ENCODE measurements at regions not wholly inside any gene's neighbourhood (a gene's known extent, or its start where the extent isn't known, plus 50 kb on each side); places are given as distances from the start of the nearest gene placed in this dataset.
"Not testable (repeated sequence)": the region's sequence is repeated elsewhere in the genome, so short reads cannot be mapped to it uniquely, and the experiment has no call there.

DNA sequence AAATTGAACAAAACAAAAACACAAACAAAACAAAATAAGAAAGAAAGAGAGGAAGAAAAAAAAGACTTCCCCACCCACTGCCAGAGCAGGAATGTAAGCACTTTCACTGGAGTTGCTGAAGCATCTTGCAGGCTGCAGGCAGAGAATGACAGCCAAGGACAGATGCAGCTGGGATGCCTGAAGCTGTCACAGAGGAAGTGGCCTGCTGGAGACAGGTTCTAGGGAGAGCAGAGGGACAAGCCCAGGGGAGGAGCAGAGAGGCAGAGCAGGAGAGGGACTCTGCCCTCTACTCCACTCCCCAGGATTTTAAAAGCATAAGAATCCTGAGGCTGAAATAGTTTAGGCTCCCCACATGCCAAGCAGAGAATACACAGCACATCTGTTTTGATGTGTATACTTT is 326.2 kb downstream of the TUSC7 start:
- peaks cover 6% of the 10 kb centered on the region for H3K9me3 ChIP-seq (ENCODE audit: low read depth, low read length)
- H3K4me1 ChIP-seq (ENCODE audit: insufficient read depth, low read length), result peaks cover 18% of the 10 kb centered on the region
- H3K27me3 ChIP-seq (ENCODE audit: insufficient read depth, low read length), result no peaks in the 10 kb centered on the region
- no peak overlapping the region for H3K4me3 ChIP-seq (ENCODE audit: low read length)

DNA sequence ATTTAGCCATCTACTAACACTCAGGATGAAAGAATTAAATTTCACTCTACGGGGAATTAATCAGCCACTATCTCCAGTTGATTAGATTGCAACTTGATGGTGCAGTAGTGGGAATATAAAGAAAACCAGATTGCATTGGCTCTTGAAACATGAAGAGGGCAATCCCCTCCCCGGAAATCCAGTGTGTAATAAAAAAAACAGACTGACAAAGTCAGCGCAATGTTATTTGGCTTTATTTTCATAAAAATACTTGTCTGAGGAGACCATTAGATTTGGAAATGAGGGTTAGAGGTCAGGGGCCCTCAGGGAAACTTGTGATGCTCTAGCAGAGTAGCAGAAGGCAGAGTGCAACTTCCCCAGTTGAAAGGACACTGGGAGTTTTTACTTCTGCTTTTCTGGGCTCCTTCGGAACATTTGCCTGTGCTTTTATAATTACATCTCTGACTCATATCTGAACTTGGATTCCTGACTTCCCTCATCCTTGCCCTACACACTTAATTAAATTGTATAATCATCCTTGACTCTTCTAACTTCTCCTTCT is 326.8 kb downstream of the TUSC7 start:
- Histone ChIP-seq H3K27me3 (ENCODE audit: insufficient read depth, low read length) (no peaks in the 10 kb centered on the region), H3K4me1 (ENCODE audit: insufficient read depth, low read length) (peaks cover 18% of the 10 kb centered on the region), H3K9me3 (ENCODE audit: low read depth, low read length) (peaks cover 6% of the 10 kb centered on the region), H3K4me3 (ENCODE audit: low read length) (no peak overlapping the region)

DNA sequence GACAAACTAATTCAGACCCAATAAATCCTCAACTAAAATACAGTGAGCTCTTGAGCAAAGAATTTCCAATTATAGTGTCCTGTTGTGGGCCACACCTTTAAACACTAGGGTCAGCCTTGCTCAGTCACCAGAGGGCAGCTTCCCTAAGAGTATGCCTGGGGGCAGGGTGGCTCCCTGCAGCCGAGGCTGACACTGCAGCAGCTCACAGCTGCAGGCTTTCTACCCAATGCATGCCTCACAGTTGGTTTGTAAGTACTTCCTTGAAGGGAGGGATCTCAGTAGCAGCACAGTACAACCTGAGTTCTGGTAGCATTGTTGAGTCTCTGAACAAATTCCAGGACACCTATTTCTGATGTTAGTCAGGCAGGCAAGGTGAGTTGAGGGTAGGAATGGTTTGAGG is 335.6 kb downstream of the TUSC7 start:
- Histone ChIP-seq H3K4me3 (ENCODE audit: low read length) (no peak overlapping the region), H3K27me3 (ENCODE audit: insufficient read depth, low read length) (no peaks in the 10 kb centered on the region), H3K4me1 (ENCODE audit: insufficient read depth, low read length) (no peaks in the 10 kb centered on the region), H3K9me3 (ENCODE audit: low read depth, low read length) (no peaks in the 10 kb centered on the region)

DNA sequence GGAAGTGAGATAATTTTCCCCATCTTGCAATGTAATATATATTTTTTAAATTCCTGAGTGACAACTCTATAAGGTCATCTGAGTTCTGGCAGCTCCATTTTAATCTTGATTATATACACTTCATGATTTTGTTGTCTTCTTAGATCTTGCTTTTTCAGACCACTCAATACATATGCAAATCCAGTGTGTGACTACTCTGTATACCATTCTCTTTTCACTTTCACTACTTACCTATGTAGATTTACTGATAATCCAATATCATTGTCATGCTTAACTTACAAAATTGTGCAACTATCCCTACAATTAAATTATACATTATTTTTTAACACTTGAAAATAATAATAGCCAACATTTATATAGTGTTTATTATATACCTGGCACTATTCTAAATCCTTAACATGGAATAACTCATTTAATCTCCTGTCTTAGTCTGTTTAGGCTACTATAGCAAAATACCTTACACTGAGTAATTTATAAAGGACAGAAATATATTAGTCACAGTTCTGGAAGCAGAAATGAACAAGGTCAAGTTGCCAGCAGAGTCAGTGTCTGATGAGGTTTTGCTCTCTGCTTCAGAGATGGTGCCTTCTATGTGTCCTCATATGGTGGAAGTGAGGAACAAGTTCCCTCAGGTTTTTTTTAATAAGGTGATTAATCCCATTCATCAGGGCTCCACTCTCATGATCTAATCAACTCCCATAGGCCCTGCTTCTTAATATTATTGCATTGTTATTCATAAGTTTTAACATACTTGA is 338.5 kb downstream of the TUSC7 start:
- Histone ChIP-seq H3K4me3 (ENCODE audit: low read length) (no peak overlapping the region), H3K4me1 (ENCODE audit: insufficient read depth, low read length) (no peaks in the 10 kb centered on the region), H3K27me3 (ENCODE audit: insufficient read depth, low read length) (no peaks in the 10 kb centered on the region), H3K9me3 (ENCODE audit: low read depth, low read length) (no peaks in the 10 kb centered on the region)

DNA sequence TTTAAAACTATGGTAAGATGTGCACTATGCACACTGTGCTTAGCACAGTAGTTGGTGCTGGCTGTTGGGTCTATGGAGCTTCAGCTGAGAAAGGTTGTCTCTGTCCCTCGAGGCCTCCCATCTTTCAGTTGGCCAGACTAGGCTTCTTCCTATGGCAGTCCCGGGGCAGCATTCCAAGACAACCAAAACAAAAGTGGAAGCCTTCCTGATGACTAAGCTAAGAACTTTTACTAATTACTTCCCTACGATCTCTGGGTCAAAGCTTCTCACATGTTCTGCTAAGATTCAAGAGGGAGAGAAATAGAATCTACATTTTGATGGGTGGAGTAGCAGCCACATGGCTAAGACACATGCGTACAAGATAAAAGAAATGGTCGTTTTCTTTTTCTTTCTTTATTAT is 342.8 kb downstream of the TUSC7 start:
- Histone ChIP-seq H3K9me3 (ENCODE audit: low read depth, low read length) (no peaks in the 10 kb centered on the region), H3K4me3 (ENCODE audit: low read length) (no peak overlapping the region), H3K4me1 (ENCODE audit: insufficient read depth, low read length) (peaks cover 25% of the 10 kb centered on the region), H3K27me3 (ENCODE audit: insufficient read depth, low read length) (no peaks in the 10 kb centered on the region)

DNA sequence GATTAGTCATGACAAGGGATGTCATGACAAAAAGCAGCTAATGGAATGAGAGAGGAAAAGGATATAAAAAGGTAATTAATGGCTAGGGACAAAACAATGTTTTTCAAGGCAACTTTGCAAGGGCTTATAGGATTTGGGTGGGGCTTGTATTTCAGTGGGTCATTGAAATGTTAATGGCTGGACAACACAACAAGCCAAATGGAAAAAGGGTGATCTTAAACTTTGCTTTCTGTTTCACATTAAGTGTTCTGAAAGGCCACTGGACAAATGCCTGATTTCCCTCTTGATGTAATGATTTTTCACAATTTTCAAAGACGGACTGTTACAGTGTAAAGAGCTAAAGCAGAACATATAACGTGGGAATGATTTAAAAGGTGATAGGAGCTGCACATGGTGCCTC is 345.0 kb downstream of the TUSC7 start:
- H3K9me3 ChIP-seq (ENCODE audit: low read depth, low read length), result no peaks in the 10 kb centered on the region
- peaks cover 31% of the 10 kb centered on the region for H3K4me1 ChIP-seq (ENCODE audit: insufficient read depth, low read length)
- no peaks in the 10 kb centered on the region for H3K27me3 ChIP-seq (ENCODE audit: insufficient read depth, low read length)
- H3K4me3 ChIP-seq (ENCODE audit: low read length), result no peak overlapping the region

DNA sequence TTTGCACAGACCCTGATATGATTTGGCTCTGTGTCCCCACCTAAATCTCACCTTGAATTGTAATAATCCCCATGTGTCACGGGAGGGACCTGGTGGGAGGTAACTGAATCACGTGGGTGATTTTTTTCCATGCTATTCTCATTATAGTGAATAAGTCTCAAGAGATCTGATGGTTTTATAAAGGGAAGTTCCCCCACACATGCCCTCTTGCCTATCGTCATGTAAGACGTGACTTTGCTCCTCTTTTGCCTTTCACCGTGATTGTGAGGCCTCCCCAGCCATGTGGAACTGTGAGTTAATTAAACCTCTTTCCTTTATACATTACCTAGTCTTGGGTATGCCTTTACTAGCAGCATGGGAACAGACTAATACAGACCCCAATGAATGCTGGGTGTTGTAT is 347.4 kb downstream of the TUSC7 start:
- H3K4me3 ChIP-seq (ENCODE audit: low read length); H3K9me3 ChIP-seq (ENCODE audit: low read depth, low read length); H3K27me3 ChIP-seq (ENCODE audit: insufficient read depth, low read length): not testable (repeated sequence)
- peaks cover 31% of the 10 kb centered on the region for H3K4me1 ChIP-seq (ENCODE audit: insufficient read depth, low read length)

DNA sequence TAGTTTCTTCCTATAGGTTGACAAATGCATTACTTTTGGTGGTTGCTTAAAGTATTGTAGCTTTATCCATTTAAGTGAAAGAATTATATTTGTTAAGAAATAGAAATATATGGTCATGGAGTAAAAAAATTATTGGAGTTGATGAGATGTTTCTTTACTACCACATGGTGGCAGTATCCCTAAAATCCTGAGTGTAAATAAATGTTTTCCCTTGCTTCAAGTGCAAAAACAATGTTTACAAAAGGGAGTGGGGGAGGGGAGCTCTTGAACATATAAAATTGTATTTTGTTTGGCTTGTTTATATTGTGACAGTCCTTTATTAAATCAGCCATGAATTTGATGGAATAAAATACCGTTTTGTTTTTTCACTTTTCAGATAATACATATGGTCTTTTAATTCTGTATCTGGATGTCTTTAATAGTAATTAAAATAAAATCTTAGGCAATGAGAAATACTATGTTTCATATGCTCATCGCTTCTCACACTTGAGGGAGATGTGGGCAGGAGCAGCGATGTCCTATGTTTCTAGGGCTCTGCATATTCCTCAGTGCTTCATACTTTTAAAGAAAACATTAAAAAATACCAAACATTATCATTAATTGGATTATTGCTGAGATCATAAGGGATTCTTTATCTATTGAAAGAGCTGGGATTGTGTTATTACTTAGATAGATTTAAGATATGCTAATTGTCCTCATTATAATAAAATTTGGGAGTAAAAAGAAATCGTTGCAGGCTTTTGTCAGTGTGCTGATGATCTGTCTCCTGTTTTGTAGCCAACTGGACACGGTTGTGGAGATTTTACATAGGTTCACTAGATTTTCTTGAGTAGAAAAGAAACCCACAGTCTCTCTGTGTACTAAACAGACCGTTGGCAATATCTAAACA is 349.7 kb downstream of the TUSC7 start:
- Histone ChIP-seq H3K4me1 (ENCODE audit: insufficient read depth, low read length) (peaks cover 42% of the 10 kb centered on the region), H3K4me3 (ENCODE audit: low read length) (no peak overlapping the region), H3K9me3 (ENCODE audit: low read depth, low read length) (no peaks in the 10 kb centered on the region), H3K27me3 (ENCODE audit: insufficient read depth, low read length) (no peaks in the 10 kb centered on the region)

DNA sequence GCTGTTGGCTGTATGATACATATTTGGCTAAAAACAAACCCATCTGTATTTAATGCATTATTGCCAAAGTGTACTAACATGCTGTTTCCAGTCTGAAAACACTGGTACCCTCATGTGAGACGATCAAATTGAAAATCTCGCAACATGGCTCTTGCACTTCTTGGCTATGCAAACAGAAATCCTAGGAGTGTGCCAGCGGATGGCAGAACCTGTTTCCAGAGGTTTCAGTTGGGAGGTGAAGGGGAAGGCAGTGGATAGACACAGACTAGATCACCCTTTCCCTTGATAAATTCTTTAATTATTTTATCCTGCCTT is 350.3 kb downstream of the TUSC7 start:
- H3K4me3 ChIP-seq (ENCODE audit: low read length), result no peak overlapping the region
- no peaks in the 10 kb centered on the region for H3K9me3 ChIP-seq (ENCODE audit: low read depth, low read length)
- H3K27me3 ChIP-seq (ENCODE audit: insufficient read depth, low read length), result no peaks in the 10 kb centered on the region
- peaks cover 38% of the 10 kb centered on the region for H3K4me1 ChIP-seq (ENCODE audit: insufficient read depth, low read length)

DNA sequence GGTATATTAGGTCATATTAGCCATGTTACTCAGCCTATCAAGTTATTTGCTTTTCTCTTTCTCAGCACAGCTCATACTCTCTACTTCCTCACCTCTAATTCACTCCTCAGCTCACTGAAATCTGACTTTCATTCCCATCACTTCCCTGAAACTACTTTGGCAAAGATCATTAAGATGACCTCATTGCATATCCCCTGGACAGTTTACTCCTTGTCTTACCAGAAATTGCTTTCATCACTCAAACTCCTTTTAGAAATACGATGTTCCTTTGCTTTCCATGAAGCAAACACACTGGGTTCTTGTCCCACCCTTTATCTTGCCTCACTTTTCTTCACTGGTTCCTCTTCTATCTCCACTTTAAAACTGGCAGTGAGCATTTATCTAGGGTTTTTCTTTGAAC is 354.4 kb downstream of the TUSC7 start:
- Histone ChIP-seq H3K4me1 (ENCODE audit: insufficient read depth, low read length) (peaks cover 12% of the 10 kb centered on the region), H3K4me3 (ENCODE audit: low read length) (no peak overlapping the region), H3K9me3 (ENCODE audit: low read depth, low read length) (no peaks in the 10 kb centered on the region), H3K27me3 (ENCODE audit: insufficient read depth, low read length) (no peaks in the 10 kb centered on the region)

DNA sequence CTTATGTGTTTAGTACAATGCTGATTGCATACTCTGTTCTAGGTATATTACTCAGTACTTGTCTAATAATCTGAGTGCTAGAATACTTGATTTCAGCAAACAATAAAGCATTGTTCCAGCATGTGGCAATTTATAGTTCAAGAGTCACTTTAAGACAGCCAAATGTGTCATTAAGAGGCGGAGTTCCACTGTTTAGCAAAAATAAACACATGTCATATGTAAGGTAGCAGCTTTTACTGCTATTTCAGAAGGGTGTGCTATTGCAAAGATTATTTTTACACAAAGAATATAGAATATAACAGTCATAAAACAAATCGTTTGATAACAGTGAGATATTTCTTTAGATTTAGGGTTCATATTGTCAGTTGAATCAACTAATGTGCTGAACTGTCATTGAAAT is 358.7 kb downstream of the TUSC7 start:
- H3K9me3 ChIP-seq (ENCODE audit: low read depth, low read length), result no peaks in the 10 kb centered on the region
- peaks cover 11% of the 10 kb centered on the region for H3K4me1 ChIP-seq (ENCODE audit: insufficient read depth, low read length)
- no peaks in the 10 kb centered on the region for H3K27me3 ChIP-seq (ENCODE audit: insufficient read depth, low read length)
- no peak overlapping the region for H3K4me3 ChIP-seq (ENCODE audit: low read length)

DNA sequence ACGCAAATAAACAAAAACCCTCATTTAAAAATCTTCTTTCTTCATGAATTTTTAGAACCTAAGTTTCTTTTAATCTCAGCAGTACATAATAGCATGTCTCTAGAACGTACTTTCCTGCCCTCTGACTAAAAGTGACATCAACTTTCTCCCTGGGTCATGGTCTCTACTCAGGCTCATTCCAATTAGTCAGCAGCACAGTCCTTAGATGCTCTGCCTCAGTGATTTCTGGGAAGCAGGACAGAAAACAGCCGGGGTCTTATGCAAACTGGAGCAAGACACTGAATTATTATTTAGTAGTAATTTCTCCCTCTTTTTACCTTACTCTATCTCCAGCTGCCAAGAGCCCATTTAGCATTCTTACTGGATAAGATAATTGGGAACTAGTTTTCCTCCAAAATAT is 365.2 kb downstream of the TUSC7 start:
- Histone ChIP-seq H3K9me3 (ENCODE audit: low read depth, low read length) (no peaks in the 10 kb centered on the region), H3K4me3 (ENCODE audit: low read length) (no peak overlapping the region), H3K4me1 (ENCODE audit: insufficient read depth, low read length) (no peaks in the 10 kb centered on the region), H3K27me3 (ENCODE audit: insufficient read depth, low read length) (no peaks in the 10 kb centered on the region)

DNA sequence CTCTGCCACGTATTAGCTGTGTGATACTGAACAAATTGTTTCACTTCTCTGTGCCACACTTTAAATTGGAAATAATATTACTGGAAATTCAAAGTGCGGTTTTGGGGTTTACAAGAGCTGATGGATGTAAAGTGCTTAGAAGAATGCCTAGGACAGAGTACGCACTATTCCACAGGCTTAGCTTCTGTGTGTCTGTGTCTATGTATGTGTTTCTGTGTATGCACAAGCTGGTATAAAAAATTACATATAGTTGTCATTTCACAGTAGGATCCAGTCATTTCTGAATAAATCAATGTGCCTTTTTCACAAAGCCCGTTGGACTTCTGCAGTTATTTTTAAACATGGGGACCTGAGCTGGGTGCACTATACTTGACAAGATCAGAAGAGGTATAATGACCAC is 370.4 kb downstream of the TUSC7 start:
- no peak overlapping the region for H3K4me3 ChIP-seq (ENCODE audit: low read length)
- H3K27me3 ChIP-seq (ENCODE audit: insufficient read depth, low read length), result no peaks in the 10 kb centered on the region
- H3K4me1 ChIP-seq (ENCODE audit: insufficient read depth, low read length), result no peaks in the 10 kb centered on the region
- no peaks in the 10 kb centered on the region for H3K9me3 ChIP-seq (ENCODE audit: low read depth, low read length)

DNA sequence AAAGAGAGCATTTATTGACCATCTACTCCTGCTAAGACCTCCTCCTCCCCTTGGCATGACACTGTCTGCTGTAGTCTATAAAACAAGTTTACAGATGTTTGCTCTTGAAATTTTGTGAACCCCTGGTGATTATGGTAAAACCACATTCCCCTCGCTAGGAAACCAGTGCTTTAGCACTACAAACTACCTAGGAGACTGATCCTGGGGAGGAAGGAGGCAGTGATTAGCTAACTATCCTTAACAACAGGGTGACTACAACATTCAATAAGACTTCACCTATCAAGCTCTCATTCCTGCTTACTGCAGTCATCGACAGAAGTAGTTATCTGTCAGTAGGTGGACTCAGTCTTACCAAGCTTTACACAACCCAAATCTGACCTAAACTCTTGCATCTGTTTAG is 371.3 kb downstream of the TUSC7 start:
- Histone ChIP-seq H3K27me3 (ENCODE audit: insufficient read depth, low read length) (no peaks in the 10 kb centered on the region), H3K4me1 (ENCODE audit: insufficient read depth, low read length) (no peaks in the 10 kb centered on the region), H3K4me3 (ENCODE audit: low read length) (no peak overlapping the region), H3K9me3 (ENCODE audit: low read depth, low read length) (no peaks in the 10 kb centered on the region)

DNA sequence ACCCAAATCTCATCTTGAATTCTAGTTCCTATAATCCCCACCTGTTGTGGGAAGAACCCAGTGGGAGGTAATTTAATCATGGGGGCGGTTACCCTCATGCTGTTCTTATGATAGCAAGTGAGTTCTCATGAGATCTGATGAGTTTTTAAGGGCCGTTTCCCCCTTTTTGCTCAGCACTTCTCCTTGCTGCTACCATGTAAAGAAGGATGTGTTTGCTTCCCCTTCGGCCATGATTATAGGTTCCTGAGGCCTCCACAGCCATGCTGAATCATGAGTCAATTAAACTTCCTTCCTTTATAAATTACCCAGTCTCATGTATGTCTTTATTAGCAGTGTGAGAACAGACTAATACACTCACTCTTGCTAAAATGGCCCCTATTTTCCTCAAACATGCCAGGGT is 374.7 kb downstream of the TUSC7 start:
- no peak overlapping the region for H3K4me3 ChIP-seq (ENCODE audit: low read length)
- H3K27me3 ChIP-seq (ENCODE audit: insufficient read depth, low read length), result no peaks in the 10 kb centered on the region

More for the DNA sequence above, 374.7 kb downstream of the TUSC7 start:
- H3K9me3 ChIP-seq (ENCODE audit: low read depth, low read length), result no peaks in the 10 kb centered on the region
- no peaks in the 10 kb centered on the region for H3K4me1 ChIP-seq (ENCODE audit: insufficient read depth, low read length)

All from mononuclear cell (primary cell).